KBM-7 (cell line): ENCODE measurements at regions not wholly inside any gene's neighbourhood (a gene's known extent, or its start where the extent isn't known, plus 50 kb on each side); places are given as distances from the start of the nearest gene placed in this dataset.
"Not testable (repeated sequence)": the region's sequence is repeated elsewhere in the genome, so short reads cannot be mapped to it uniquely, and the experiment has no call there.

ENCODE experiments used
- DNase-seq: peaks from one replicate; pipeline ENCODE4 v3.0.0-alpha.2; 2015
- in situ Hi-C: fragments of 300-500 bp; cut with MboI; formaldehyde crosslinking; loops from 2 replicates; pipeline ENCODE4 v1.14.3; 2020; ENCODE audit warnings: low sequenced_read_pairs, low pct_unique_long_range_greater_than_20kb, mixed read lengths

DNA sequence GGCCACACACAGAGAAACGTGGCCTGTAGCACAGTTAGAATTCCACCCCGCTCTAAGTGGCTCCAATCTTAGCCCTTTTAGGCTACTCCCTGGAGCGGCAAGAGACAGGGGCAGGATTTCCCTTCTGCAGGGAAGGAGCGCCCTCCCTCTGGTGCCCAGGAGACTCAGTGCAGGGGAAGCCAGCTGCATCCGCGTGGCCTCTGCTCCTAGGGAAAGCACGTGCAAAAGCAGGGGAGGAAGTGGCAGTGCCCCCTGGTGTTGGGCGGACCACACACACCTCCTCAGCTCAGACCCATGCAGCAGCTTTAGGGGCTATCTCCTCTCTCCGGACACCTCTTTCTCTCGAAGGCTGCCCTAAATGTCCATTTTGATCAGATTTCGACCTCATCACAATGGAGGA is 50.0 kb downstream of the SPRING1 start:
- DNase-seq, result peak; percentile 88
- in situ Hi-C loops, result loop anchor here (25.0 kb wide), 1 partner anchor 701 kb away; no protein-coding TSS in a partner anchor

DNA sequence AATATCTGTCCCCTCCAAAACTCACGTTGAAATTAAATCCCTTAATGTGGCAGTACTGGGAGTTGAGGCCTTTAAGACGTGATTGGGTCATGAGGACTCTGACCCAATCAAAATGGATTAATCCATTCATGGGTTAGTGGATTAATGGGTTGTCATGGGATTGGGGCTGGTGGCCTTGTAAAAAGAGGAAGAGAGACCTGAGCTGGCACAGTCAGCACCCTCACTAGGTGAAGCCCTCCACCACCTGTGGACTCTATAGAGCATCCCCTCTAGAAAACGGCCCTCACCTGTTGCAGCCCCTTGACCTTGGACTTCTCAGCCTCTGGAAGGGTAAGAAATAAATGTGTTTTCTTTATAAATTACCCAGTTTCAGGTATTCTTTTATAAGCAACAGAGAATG is 53.0 kb downstream of the SPRING1 start:
- no peak for DNase-seq
- in situ Hi-C loops, result loop anchor here (25.0 kb wide), 1 partner anchor 698 kb away; no protein-coding TSS in a partner anchor

DNA sequence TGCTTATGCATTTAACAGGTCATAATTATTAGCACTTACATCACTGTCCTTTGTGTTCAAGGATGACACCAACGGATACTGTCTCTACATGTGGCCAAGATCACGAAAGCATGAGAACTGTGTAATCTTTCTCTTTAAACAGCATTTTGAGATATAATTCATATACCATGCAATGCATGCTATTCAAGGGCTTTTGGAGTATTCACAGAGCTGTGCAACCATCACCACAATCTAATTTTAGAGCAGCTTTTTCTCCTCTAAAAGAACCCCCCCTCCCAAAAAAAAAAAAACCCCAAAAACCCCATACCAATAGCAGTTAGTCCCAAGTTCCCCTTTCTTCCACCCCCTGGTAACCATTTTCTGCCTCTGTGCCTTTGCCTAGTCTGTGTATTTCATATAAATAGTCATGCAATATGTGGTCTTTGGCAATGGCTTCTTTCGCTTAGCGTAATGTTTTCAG is 60.6 kb downstream of the SPRING1 start:
- in situ Hi-C loops, result loop anchor here (25.0 kb wide), 1 partner anchor 690 kb away; no protein-coding TSS in a partner anchor
- peak; percentile 79 for DNase-seq

DNA sequence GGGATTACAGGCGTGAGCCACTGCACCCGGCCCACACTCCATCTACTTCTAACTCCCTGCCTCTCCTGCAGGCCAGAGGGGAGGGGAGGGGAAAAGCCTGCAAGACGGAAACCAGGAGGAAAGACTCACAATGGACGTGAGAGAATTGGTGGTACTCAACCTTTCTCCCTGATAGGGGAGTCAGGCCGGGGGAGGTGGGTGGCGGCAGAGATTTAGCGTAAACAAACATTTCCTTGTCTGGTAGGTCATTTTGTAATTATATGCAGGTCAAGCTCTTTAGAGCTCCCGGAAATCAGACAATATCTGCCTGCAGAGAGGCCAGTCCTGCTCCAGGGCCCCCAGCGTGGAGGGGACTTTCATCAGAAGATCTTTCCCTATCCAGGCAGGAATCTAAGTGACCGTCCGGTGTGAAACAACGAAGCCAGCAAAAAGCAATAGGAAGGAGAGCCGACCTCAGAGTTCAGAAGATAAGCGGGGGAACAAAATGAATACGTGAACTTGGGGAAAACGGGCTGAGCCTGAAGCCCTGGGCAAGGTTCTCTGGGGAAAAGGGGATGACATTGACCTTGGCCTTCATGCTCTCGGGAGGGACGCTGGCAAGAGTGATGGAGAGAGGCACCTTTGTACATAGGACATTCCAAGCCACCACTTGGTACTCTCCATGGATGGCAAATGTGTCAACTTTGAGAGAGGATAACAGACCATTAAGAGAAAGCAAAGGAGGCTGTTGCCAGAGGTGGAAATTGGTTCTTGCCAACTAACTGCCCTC is 62.3 kb downstream of the SPRING1 start:
- DNase-seq, result no peak
- in situ Hi-C loops, result loop anchor here (25.0 kb wide), 1 partner anchor 688 kb away; no protein-coding TSS in a partner anchor

DNA sequence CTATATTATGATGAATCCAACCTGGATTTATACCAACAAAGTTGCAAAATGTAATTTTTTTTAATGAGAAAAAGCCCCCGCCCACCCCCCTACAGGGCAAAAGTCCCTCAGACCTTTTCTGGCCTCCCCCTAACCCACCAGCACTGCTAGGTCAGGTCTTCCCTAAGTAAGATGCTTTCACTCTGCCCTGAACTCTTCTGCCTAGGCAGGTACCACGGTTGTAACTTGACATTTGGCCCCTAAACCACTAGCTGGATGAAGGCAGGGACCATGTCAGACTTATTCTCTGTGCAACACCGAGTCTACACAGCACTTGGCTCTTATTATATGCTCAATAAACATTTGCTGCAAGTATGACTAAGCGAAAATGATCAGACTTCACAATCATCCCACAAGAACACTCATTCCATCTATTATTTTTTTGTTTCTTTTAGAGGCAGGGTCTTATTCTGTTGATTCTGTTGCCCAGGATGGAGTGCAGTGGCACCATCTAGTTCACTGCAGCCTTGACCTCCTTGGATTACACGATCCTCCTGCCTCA is 63.2 kb downstream of the SPRING1 start:
- DNase-seq, result no peak

DNA sequence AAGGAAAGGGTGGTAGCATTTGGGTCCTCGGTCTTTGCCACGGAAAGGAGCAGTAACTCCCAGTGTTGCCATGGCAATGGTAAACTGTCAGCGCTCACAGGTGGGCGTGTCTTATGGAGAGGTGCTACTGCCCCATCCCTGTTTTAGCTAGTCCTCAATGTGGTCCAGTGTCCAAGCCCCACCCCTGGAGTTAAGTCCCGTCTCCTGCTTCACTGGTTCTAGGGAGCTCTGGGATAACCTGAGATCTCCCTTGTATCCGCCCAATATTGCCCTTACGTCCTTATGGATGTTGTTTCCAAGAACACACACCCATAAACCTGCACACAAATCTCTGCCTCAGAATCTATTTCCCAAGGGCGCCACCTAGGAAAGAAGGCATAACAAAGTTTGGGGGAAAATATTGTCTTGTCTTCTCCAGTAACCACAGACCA is 64.2 kb downstream of the SPRING1 start:
- in situ Hi-C loops, result no loop called here
- DNase-seq, result peak; percentile 49

More for the DNA sequence above, 63.2 kb downstream of the SPRING1 start:
- in situ Hi-C loops, result loop anchor here (25.0 kb wide), 1 partner anchor 687 kb away; no protein-coding TSS in a partner anchor

GRCh38 chr12:116672842-116673516 is 64.9 kb downstream of the SPRING1 start:
- in situ Hi-C loops, result no loop called here
- peak; percentile 38 for DNase-seq

DNA sequence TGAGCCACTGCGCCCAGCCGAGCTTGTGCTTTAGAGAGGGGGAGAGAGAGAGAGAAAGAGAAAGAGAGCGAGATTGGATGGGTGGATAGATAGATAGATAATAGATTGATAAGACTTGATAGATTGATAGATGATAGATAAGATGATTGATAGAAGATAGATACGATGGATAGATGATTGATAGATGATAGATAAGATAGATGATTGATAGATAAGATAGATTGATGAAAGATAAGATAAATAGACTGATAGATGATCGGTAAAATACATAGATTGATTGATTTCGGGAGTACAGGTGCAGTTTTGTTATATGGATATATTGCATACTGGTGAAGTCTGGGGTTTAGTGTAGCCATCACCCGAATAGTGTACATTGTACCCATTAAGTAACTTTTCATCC is 65.9 kb downstream of the SPRING1 start:
- in situ Hi-C loops, result no loop called here
- no peak for DNase-seq

DNA sequence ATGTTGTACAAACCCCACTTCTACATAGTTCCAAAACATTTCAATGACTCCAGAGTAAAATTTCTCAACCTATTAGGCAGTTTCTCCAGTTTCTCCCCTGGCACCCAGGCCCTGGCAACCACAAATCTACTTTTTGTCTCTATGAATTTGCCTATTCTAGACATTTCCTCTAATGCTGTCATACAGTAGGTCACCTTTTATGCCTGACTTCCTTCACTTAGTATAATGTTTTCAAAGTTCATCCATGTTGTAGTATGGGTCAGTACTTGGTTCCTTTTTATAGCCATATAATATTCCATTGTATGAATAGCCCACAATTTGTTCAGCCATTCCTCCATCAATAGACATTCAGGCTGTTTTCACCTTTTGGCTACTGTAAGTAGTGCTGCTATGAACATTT is 67.0 kb downstream of the SPRING1 start:
- in situ Hi-C loops, result no loop called here
- no peak for DNase-seq

- no peak for DNase-seq
- in situ Hi-C loops, result no loop called here
Measured at GRCh38 chr12:116667752-116668151, 70.1 kb downstream of the SPRING1 start.

GRCh38 chr12:116666829-116667228 is 71.0 kb downstream of the SPRING1 start:
- in situ Hi-C loops, DNase-seq: not testable (repeated sequence)

GRCh38 chr12:116666305-116666673 is 71.6 kb downstream of the SPRING1 start:
- in situ Hi-C loops, result no loop called here
- no peak for DNase-seq

- in situ Hi-C loops, result no loop called here
- DNase-seq, result no peak
Measured at GRCh38 chr12:116665666-116666304, 72.1 kb downstream of the SPRING1 start.

- in situ Hi-C loops, result no loop called here
- no peak for DNase-seq
Measured at GRCh38 chr12:116664085-116664484, 73.8 kb downstream of the SPRING1 start.

DNA sequence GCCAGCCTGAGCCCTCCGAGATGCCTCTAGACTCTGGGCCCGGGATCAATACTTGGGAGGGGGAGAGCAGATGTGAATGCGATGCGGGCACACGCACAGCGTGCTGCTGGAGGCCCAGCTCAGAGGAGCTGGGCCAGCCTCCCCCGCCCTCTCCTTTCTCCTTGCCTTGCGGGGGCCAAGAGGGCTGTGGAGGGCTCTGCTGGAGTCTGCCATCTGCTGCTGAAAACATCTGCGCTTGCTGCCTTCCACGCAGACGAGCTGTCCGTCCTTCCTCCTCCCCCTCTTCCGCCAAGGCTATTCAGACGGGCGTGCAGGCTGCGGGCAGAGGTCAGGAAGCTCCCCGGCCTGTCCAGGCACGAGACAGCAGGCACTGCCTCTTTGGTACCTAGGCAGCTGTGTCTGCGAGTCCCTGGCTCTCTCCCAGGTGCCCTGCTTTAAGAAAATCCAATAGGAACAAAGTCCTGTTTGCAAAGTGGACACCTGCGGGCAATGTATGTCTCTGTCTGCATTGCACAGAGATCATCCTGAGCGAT is 75.2 kb downstream of the SPRING1 start:
- in situ Hi-C loops, result no loop called here
- DNase-seq, result peak; percentile 79

GRCh38 chr12:116661341-116661740 is 76.5 kb downstream of the SPRING1 start:
- in situ Hi-C loops, result no loop called here
- no peak for DNase-seq

- in situ Hi-C loops, DNase-seq: not testable (repeated sequence)
Measured at GRCh38 chr12:116660740-116661139, 77.1 kb downstream of the SPRING1 start.

GRCh38 chr12:116659771-116660481 is 77.9 kb downstream of the SPRING1 start:
- in situ Hi-C loops, result no loop called here
- no peak for DNase-seq
